ENCODE measurements at regions not wholly inside any gene's neighbourhood (a gene's known extent, or its start where the extent isn't known, plus 50 kb on each side); places are given as distances from the start of the nearest gene placed in this dataset.

DNA sequence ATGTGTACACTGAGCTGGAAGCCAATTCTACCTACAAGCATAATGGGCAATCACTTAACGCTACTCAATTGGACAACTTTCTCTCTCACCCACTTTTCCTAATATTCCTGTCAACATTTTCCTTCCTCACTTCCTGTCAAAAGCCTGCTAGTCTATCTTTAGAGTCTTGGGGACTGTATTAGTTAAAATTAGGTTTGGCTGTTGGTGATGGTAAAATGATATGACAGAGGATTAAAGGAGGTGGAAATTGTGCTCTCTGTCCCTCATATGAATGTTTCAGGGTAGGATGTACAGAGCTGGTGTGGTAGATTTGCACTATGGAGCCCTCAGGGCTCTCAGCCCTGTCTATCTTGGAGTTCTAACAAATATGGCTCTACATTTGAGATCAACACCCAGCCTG lies 129.7 kb downstream of the CEP57L1 start (continued):
- TF ChIP-seq, protein P1, sequence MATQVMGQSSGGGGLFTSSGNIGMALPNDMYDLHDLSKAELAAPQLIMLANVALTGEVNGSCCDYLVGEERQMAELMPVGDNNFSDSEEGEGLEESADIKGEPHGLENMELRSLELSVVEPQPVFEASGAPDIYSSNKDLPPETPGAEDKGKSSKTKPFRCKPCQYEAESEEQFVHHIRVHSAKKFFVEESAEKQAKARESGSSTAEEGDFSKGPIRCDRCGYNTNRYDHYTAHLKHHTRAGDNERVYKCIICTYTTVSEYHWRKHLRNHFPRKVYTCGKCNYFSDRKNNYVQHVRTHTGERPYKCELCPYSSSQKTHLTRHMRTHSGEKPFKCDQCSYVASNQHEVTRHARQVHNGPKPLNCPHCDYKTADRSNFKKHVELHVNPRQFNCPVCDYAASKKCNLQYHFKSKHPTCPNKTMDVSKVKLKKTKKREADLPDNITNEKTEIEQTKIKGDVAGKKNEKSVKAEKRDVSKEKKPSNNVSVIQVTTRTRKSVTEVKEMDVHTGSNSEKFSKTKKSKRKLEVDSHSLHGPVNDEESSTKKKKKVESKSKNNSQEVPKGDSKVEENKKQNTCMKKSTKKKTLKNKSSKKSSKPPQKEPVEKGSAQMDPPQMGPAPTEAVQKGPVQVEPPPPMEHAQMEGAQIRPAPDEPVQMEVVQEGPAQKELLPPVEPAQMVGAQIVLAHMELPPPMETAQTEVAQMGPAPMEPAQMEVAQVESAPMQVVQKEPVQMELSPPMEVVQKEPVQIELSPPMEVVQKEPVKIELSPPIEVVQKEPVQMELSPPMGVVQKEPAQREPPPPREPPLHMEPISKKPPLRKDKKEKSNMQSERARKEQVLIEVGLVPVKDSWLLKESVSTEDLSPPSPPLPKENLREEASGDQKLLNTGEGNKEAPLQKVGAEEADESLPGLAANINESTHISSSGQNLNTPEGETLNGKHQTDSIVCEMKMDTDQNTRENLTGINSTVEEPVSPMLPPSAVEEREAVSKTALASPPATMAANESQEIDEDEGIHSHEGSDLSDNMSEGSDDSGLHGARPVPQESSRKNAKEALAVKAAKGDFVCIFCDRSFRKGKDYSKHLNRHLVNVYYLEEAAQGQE (IDR thresholded peaks at IDR 0.05; ENCODE audit: unreplicated experiment): no peak
- TF ChIP-seq EZH2 (IDR thresholded peaks at IDR 0.05; ENCODE audit: low read depth, unreplicated experiment): no peak
- TF ChIP-seq JUNB (IDR thresholded peaks at IDR 0.05; ENCODE audit: unreplicated experiment): no peak
- TF ChIP-seq, protein P2, sequence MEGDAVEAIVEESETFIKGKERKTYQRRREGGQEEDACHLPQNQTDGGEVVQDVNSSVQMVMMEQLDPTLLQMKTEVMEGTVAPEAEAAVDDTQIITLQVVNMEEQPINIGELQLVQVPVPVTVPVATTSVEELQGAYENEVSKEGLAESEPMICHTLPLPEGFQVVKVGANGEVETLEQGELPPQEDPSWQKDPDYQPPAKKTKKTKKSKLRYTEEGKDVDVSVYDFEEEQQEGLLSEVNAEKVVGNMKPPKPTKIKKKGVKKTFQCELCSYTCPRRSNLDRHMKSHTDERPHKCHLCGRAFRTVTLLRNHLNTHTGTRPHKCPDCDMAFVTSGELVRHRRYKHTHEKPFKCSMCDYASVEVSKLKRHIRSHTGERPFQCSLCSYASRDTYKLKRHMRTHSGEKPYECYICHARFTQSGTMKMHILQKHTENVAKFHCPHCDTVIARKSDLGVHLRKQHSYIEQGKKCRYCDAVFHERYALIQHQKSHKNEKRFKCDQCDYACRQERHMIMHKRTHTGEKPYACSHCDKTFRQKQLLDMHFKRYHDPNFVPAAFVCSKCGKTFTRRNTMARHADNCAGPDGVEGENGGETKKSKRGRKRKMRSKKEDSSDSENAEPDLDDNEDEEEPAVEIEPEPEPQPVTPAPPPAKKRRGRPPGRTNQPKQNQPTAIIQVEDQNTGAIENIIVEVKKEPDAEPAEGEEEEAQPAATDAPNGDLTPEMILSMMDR (conservative IDR thresholded peaks at IDR 0.05; ENCODE audit: low read depth in 2 of 2): no peak

DNA sequence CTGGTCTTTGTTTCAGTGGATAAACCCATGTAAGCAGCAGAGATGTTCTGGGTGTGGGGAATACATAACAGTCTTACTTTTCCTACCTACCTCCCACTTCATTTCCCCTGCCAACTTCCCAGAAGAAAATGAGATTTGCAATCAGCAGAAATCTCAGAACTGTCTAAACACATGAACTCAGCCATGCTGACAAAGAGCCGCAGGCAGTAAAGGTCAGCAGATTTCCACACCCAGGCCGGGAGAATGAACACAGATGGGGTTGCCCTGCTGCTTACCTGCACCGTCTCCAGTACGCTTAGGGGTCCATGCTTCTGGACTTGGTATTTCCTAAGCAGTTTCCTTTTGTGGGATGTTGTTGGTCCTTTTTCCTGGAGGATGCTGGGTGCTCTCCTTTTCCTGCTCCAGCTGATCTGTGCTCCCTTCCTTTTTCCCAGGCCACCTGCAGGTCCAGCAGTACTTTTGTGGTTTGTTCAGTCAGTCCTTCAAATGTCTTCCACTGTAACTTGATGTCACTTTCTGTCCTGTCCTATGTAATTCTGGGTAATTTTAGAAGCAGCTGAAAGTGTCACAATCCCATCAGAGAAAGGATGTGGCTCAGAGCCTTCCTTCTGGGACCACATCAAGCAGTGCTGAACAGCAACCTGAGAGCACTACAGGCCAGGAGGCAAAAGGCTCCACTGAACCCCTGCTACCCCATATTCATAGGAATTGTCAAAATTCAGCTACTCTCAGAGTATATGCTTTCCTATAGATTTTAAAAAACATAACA lies 129.0 kb downstream of the CEP57L1 start:
- Histone ChIP-seq H3K4me2 (no peak overlapping the region), H3F3A (replicated peaks; ENCODE audit: low read depth) (no peaks in the 10 kb centered on the region), H4K20me1 (replicated peaks; ENCODE audit: insufficient read depth) (no peaks in the 10 kb centered on the region), H3K4me3 (no peak overlapping the region), H3K9me2 (ENCODE audit: insufficient read depth) (no peaks in the 10 kb centered on the region), H3K27ac (ENCODE audit: low read depth) (no peak overlapping the region), H3K27me3 (ENCODE audit: insufficient read depth) (no peaks in the 10 kb centered on the region), H3K36me3 (ENCODE audit: insufficient read depth) (no peaks in the 10 kb centered on the region), H2AFZ (no peak overlapping the region), H3K79me2 (replicated peaks; ENCODE audit: insufficient read depth) (no peaks in the 10 kb centered on the region), H3K4me1 (ENCODE audit: insufficient read depth) (no peaks in the 10 kb centered on the region)
- Mint-ChIP-seq H3K36me3 (ENCODE audit: low read depth) (no peaks in the 10 kb centered on the region), H3K27me3 (ENCODE audit: insufficient read depth, low read depth, poor library complexity) (no peaks in the 10 kb centered on the region), H3K4me1 (peaks cover 6% of the 10 kb centered on the region), H3K27ac (no peak overlapping the region), H3K4me3 (no peak overlapping the region), H3K9me3 (no peaks in the 10 kb centered on the region)
- DNase-seq (ENCODE audit: low spot score) (no peak), ATAC-seq (no peak)
- no peak for TF ChIP-seq ZNF331 (CRISPR knock-in tag; IDR thresholded peaks at IDR 0.05; ENCODE audit: low read depth)
- TF ChIP-seq, protein P2 (conservative IDR thresholded peaks at IDR 0.05; ENCODE audit: low read depth in 2 of 2): no peak
- TF ChIP-seq, protein P3, sequence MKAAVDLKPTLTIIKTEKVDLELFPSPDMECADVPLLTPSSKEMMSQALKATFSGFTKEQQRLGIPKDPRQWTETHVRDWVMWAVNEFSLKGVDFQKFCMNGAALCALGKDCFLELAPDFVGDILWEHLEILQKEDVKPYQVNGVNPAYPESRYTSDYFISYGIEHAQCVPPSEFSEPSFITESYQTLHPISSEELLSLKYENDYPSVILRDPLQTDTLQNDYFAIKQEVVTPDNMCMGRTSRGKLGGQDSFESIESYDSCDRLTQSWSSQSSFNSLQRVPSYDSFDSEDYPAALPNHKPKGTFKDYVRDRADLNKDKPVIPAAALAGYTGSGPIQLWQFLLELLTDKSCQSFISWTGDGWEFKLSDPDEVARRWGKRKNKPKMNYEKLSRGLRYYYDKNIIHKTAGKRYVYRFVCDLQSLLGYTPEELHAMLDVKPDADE (IDR thresholded peaks at IDR 0.05): no peak
- TF ChIP-seq, protein P1 (IDR thresholded peaks at IDR 0.05; ENCODE audit: unreplicated experiment): no peak
- no peak for TF ChIP-seq JUNB (IDR thresholded peaks at IDR 0.05; ENCODE audit: unreplicated experiment)
- no peak for TF ChIP-seq NANOG (IDR thresholded peaks at IDR 0.05; ENCODE audit: borderline replicate concordance)
- TF ChIP-seq EZH2phosphoT487 (IDR thresholded peaks at IDR 0.05; ENCODE audit: unreplicated experiment): no peak
- TF ChIP-seq ZNF114 (CRISPR knock-in tag; IDR thresholded peaks at IDR 0.05): no peak
- no peak for TF ChIP-seq CREB1 (CRISPR knock-in tag; IDR thresholded peaks at IDR 0.05; ENCODE audit: low read depth)
- TF ChIP-seq POLR2AphosphoS5 (IDR thresholded peaks at IDR 0.05; ENCODE audit: low read depth): no peak
- TF ChIP-seq EZH2 (IDR thresholded peaks at IDR 0.05; ENCODE audit: low read depth, unreplicated experiment): no peak
- TF ChIP-seq STAT1 (IDR thresholded peaks at IDR 0.05; ENCODE audit: unreplicated experiment): no peak
